Neuronal stem cell (in vitro differentiated cells): ENCODE measurements at regions not wholly inside any gene's neighbourhood (a gene's known extent, or its start where the extent isn't known, plus 50 kb on each side); places are given as distances from the start of the nearest gene placed in this dataset.

Experiments
- DNase-seq: peaks from one replicate; pipeline ENCODE4 v3.0.0-alpha.2; 2013; ENCODE audit warnings: low spot score
- H2AFZ ChIP-seq: one replicate; pipeline ENCODE4 v1.6.1; 2013; ENCODE audit warnings: mild to moderate bottlenecking, low read length, inconsistent platforms
- H2AK5ac ChIP-seq: 2 replicates; pipeline ENCODE4 v1.6.1; 2013; ENCODE audit warnings: low read depth, mild to moderate bottlenecking, inconsistent platforms, low read length, moderate library complexity, mixed read lengths
- H2BK120ac ChIP-seq: 2 replicates; pipeline ENCODE4 v1.6.1; 2013; ENCODE audit warnings: low read depth, mild to moderate bottlenecking, inconsistent platforms, low read length, moderate library complexity, mixed read lengths
- H2BK12ac ChIP-seq: one replicate; pipeline ENCODE4 v1.6.1; 2013; ENCODE audit warnings: low read length, inconsistent platforms
- H2BK15ac ChIP-seq: 2 replicates; pipeline ENCODE4 v1.6.1; 2013; ENCODE audit warnings: mild to moderate bottlenecking, low read length, inconsistent platforms, mixed read lengths
- H2BK5ac ChIP-seq: one replicate; pipeline ENCODE4 v1.6.1; 2013; ENCODE audit warnings: inconsistent platforms, mild to moderate bottlenecking, low read length, moderate library complexity
- H3K14ac ChIP-seq: one replicate; pipeline ENCODE4 v1.6.1; 2013; ENCODE audit warnings: low read length, inconsistent platforms
- H3K18ac ChIP-seq: 2 replicates; pipeline ENCODE4 v1.6.1; 2013; ENCODE audit warnings: low read length, inconsistent platforms
- H3K23ac ChIP-seq: 2 replicates; pipeline ENCODE4 v1.6.1; 2013; ENCODE audit warnings: low read depth, mild to moderate bottlenecking, mixed read lengths, low read length, inconsistent platforms; ENCODE audit not compliant: poor library complexity
- H3K27ac ChIP-seq: replicated peaks from 3 replicates; pipeline ENCODE4 v1.5.1; 2013; ENCODE audit warnings: low read length, inconsistent platforms
- H3K27me3 ChIP-seq, 3 experiments: 2 replicates each; pipeline ENCODE4 v1.6.1; 2013; ENCODE audit warnings: low read length in 3 of 3, mild to moderate bottlenecking in 2 of 3, inconsistent platforms in 1 of 3, low read depth in 1 of 3, mixed read lengths in 1 of 3, moderate library complexity in 1 of 3; ENCODE audit not compliant: control insufficient read depth in 3 of 3, insufficient read depth in 3 of 3
- H3K36me3 ChIP-seq, 2 donors: replicated peaks in 1 of 2; 2 replicates each; pipeline ENCODE4 v1.6.1; 2013; ENCODE audit warnings: low read length in 2 of 2; ENCODE audit not compliant: control insufficient read depth in 2 of 2, insufficient read depth in 2 of 2
- H3K4ac ChIP-seq: 2 replicates; pipeline ENCODE4 v1.6.1; 2013; ENCODE audit warnings: inconsistent platforms, mild to moderate bottlenecking, low read length, moderate library complexity
- H3K4me1 ChIP-seq, 2 donors: 1 replicate in 1 of 2; 2 replicates in 1 of 2; pipeline ENCODE4 v1.6.1; 2013; ENCODE audit warnings: low read length in 2 of 2, low read depth in 1 of 2; ENCODE audit not compliant: control insufficient read depth in 2 of 2, insufficient read depth in 1 of 2
- H3K4me2 ChIP-seq: one replicate; pipeline ENCODE4 v1.6.1; 2013; ENCODE audit warnings: mild to moderate bottlenecking, low read length, inconsistent platforms; ENCODE audit not compliant: insufficient read depth, poor library complexity, severe bottlenecking
- H3K4me3 ChIP-seq, 2 donors: 2 replicates each; pipeline ENCODE4 v1.5.1; 2013; ENCODE audit warnings: low read length in 2 of 2, mild to moderate bottlenecking in 2 of 2, inconsistent platforms in 1 of 2, moderate library complexity in 1 of 2
- H3K79me1 ChIP-seq: one replicate; pipeline ENCODE4 v1.6.1; 2013; ENCODE audit warnings: low read depth, mild to moderate bottlenecking, inconsistent platforms, low read length, moderate library complexity
- H3K9ac ChIP-seq: one replicate; pipeline ENCODE4 v1.6.1; 2013; ENCODE audit warnings: mild to moderate bottlenecking, low read depth, low read length, inconsistent platforms; ENCODE audit not compliant: poor library complexity
- H3K9me3 ChIP-seq, 2 donors: replicated peaks in 1 of 2; 2 replicates each; pipeline versions ENCODE3 to v1.6.1; 2013; ENCODE audit warnings: low read length in 2 of 2, mild to moderate bottlenecking in 2 of 2, inconsistent platforms in 1 of 2, low read depth in 1 of 2, mixed read lengths in 1 of 2, moderate library complexity in 1 of 2; ENCODE audit not compliant: control insufficient read depth in 2 of 2, insufficient read depth in 1 of 2
- H4K8ac ChIP-seq: one replicate; pipeline ENCODE4 v1.6.1; 2013; ENCODE audit warnings: low read depth, mild to moderate bottlenecking, inconsistent platforms, low read length, moderate library complexity
- H4K91ac ChIP-seq: one replicate; pipeline ENCODE4 v1.6.1; 2013; ENCODE audit warnings: low read length, low read depth, mild to moderate bottlenecking, inconsistent platforms; ENCODE audit not compliant: poor library complexity
- WGBS, 2 donors: extraction: QIAGEN DNeasy Blood & Tissue Kit; methylation state at CpG; one replicate each; pipeline ENCODE4 v1.1.7; 2013; ENCODE audit warnings: missing lambda C conversion rate in 2 of 2, mixed read lengths in 1 of 2; ENCODE audit not compliant: insufficient read length in 2 of 2, insufficient replicate concordance in 1 of 2; ENCODE audit errors: extremely low coverage in 2 of 2; 5-methylcytosine and 5-hydroxymethylcytosine counted together

DNA sequence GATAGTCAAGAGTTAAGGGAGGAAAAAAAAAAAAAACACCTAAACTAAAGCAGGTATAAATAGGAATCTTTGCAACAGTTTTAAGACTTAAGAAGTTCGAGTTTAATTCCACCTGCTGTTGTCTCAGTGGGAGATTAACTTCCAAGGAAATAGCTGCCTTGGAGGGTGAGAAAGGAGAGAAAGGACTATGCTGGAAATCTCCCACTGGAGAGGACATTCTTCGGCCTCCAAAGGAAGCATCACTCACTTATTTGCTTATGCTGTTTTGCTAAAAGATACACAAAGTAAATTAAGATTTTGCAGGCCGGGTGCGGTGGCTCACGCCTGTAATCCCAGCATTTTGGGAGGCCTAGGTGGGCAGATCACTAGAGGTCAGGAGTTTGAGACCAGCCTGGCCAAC lies 317.9 kb upstream of the MPDZ start:
- Histone ChIP-seq H3K9ac (no peak overlapping the region), H3K27ac (no peak overlapping the region), H3K23ac (no peak overlapping the region), H3K4ac (no peak overlapping the region), H2BK5ac (no peak overlapping the region), H3K18ac (no peak overlapping the region), H3K4me1 (no peaks in the 10 kb centered on the region), H2BK12ac (no peak overlapping the region), H3K27me3 (no peaks in the 10 kb centered on the region), H3K14ac (no peak overlapping the region), H3K4me3 (no peak overlapping the region), H2BK15ac (no peak overlapping the region), H3K79me1 (no peaks in the 10 kb centered on the region), H2BK120ac (no peak overlapping the region), H2AFZ (no peak overlapping the region), H2AK5ac (no peak overlapping the region), H3K4me2 (no peak overlapping the region), H3K9me3 (no peaks in the 10 kb centered on the region), H3K36me3 (no peaks in the 10 kb centered on the region), H4K8ac (no peak overlapping the region), H4K91ac (no peak overlapping the region)
- DNase-seq: no peak
- no CpG with 5 or more reads among the region's 5 CpGs for WGBS, 2 donors

DNA sequence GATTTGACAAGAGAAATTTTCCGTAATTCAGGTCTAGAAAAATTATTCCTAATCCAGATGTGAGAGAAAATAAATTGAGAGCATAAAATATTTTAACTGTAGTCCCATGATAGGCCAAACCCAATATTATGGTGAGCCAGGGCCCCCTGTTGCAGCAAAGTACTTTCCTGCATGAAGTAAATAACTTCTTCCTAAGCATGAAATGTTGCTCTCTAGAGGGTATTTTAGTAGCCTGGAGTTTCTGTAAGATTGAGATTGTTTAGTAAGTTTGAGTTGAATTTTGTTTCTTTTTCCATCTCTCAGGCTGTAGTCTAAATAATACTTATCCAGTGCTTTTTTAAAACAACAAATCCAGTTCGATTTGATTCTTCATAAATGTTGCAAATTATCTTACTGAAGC lies 317.5 kb upstream of the MPDZ start:
- no peak overlapping the region for H4K91ac ChIP-seq
- no peak overlapping the region for H2BK15ac ChIP-seq
- no peak overlapping the region for H2AK5ac ChIP-seq
- H3K9me3 ChIP-seq: no peaks in the 10 kb centered on the region
- no peaks in the 10 kb centered on the region for H3K36me3 ChIP-seq
- no peak overlapping the region for H3K4ac ChIP-seq
- H3K79me1 ChIP-seq: no peaks in the 10 kb centered on the region
- no peaks in the 10 kb centered on the region for H3K27me3 ChIP-seq
- no peak overlapping the region for H3K27ac ChIP-seq
- no peak overlapping the region for H2AFZ ChIP-seq
- H2BK120ac ChIP-seq: no peak overlapping the region
- H3K4me1 ChIP-seq: no peaks in the 10 kb centered on the region
- H2BK5ac ChIP-seq: no peak overlapping the region
- no peak overlapping the region for H2BK12ac ChIP-seq
- H3K23ac ChIP-seq: no peak overlapping the region
- DNase-seq: no peak
- no peak overlapping the region for H3K4me2 ChIP-seq
- no CpG with 5 or more reads among the region's 2 CpGs for WGBS, 2 donors
- H3K18ac ChIP-seq: no peak overlapping the region
- no peak overlapping the region for H3K4me3 ChIP-seq
- no peak overlapping the region for H3K14ac ChIP-seq
- H4K8ac ChIP-seq: no peak overlapping the region
- no peak overlapping the region for H3K9ac ChIP-seq

DNA sequence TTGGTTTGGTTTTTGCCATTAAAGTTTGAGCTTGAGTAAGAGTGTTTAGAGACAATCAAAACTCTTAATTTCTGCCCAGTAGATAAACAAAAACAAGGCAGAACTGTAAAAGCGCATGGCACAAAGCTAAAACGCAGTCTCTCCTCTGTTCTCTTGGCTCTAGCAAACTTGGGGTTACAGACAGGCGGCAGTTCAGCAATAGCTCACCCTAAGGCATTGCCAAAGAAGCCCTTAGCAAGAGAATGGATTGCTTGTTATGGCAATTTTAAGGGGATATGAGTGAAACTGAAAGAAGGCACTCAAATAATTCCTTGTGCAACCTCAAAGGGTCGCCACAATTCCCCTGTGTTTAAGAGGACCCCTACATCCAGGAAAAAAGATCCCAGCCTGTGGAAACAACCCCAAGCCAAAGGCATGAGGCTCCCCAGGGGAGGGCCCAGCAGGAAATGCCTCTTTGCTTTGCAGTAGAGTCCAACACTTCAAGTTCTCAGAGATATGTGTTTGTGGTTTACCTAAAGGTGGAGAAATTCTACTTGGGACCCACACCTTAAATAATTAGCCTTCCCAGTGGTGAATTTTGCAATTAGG lies 317.0 kb upstream of the MPDZ start:
- no peak overlapping the region for H2BK15ac ChIP-seq
- DNase-seq: no peak

DNA sequence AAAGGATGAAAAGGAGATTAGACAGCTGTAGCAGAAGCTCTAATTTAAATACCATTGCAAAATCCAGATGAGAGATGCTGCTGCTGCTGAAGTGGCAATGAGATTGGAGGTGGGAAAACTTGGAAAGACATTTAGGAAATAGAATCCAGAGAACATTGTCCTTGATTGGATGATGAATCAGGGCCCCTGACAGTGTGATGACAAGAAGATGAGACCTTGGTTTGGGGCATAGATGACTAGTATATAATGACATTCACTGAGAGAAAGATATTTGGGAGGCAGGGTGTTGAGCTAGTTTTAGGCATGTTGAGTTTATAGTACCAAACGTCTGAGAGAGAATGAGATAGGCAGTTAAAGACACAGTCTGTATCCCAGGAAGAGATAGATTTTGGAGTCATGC lies 311.5 kb upstream of the MPDZ start:
- Histone ChIP-seq H3K4ac (no peak overlapping the region), H3K4me1 (peaks cover 5 to 30% of the 10 kb centered on the region in 2 donors), H2BK5ac (no peak overlapping the region), H3K9me3 (no peaks in the 10 kb centered on the region), H4K91ac (no peak overlapping the region), H3K79me1 (no peaks in the 10 kb centered on the region), H3K14ac (no peak overlapping the region), H3K27me3 (no peaks in the 10 kb centered on the region), H3K36me3 (no peaks in the 10 kb centered on the region), H4K8ac (no peak overlapping the region), H3K4me2 (no peak overlapping the region), H3K23ac (no peak overlapping the region), H2AK5ac (no peak overlapping the region), H3K9ac (no peak overlapping the region), H2AFZ (no peak overlapping the region), H2BK120ac (no peak overlapping the region), H3K18ac (no peak overlapping the region), H2BK12ac (no peak overlapping the region), H3K27ac (no peak overlapping the region), H2BK15ac (no peak overlapping the region), H3K4me3 (no peak overlapping the region)
- WGBS, 2 donors: no CpG with 5 or more reads among the region's 1 CpG
- DNase-seq: no peak

More for the DNA sequence above, 317.0 kb upstream of the MPDZ start:
- Histone ChIP-seq H3K9ac (no peak overlapping the region), H2BK12ac (no peak overlapping the region), H3K4me3 (no peak overlapping the region), H3K4me1 (no peaks in the 10 kb centered on the region), H3K27ac (no peak overlapping the region), H3K14ac (no peak overlapping the region), H4K8ac (no peak overlapping the region), H3K79me1 (no peaks in the 10 kb centered on the region), H3K18ac (no peak overlapping the region), H3K4me2 (no peak overlapping the region), H3K36me3 (no peaks in the 10 kb centered on the region), H2BK120ac (no peak overlapping the region), H2AFZ (peak overlapping the region; percentile 24), H3K4ac (no peak overlapping the region), H3K9me3 (no peaks in the 10 kb centered on the region), H3K23ac (no peak overlapping the region), H2AK5ac (no peak overlapping the region), H3K27me3 (no peaks in the 10 kb centered on the region), H4K91ac (no peak overlapping the region), H2BK5ac (no peak overlapping the region)
- WGBS, 2 donors: no CpG with 5 or more reads among the region's 4 CpGs
